Loucy (cell line): ENCODE measurements at regions not wholly inside any gene's neighbourhood (a gene's known extent, or its start where the extent isn't known, plus 50 kb on each side); places are given as distances from the start of the nearest gene placed in this dataset.

Experiments used
- H2AFZ ChIP-seq: fragments of 200-600 bp; sonication (generic); 2 replicates; pipeline ENCODE4 v1.6.0; 2016; ENCODE audit warnings: antibody characterized with exemption, mild to moderate bottlenecking, low read length, moderate library complexity
- H3F3A ChIP-seq: fragments of 200-600 bp; 2 replicates; pipeline ENCODE4 v1.6.0; 2016; ENCODE audit warnings: antibody characterized with exemption, low read depth, mild to moderate bottlenecking
- H3K27me3 ChIP-seq: fragments of 200-600 bp; sonication (generic); 2 replicates; pipeline ENCODE4 v1.6.1; 2014; ENCODE audit warnings: low read length, mild to moderate bottlenecking; ENCODE audit not compliant: insufficient read depth, poor library complexity, severe bottlenecking
- H3K36me3 ChIP-seq: fragments of 200-600 bp; sonication (generic); 2 replicates; pipeline ENCODE4 v1.6.1; 2016; ENCODE audit warnings: low read length; ENCODE audit not compliant: insufficient read depth
- H3K4me1 ChIP-seq: fragments of 200-600 bp; sonication (generic); 2 replicates; pipeline ENCODE4 v1.5.1; 2014; ENCODE audit warnings: low read length, mild to moderate bottlenecking; ENCODE audit not compliant: insufficient read depth, poor library complexity, severe bottlenecking
- H3K4me2 ChIP-seq: fragments of 200-600 bp; sonication (generic); 2 replicates; pipeline ENCODE4 v1.6.0; 2014; ENCODE audit warnings: antibody characterized with exemption, low read length, low read depth, mild to moderate bottlenecking; ENCODE audit not compliant: poor library complexity, severe bottlenecking
- H3K4me3 ChIP-seq: fragments of 200-600 bp; sonication (generic); 2 replicates; pipeline ENCODE4 v1.5.1; 2014; ENCODE audit warnings: low read length, mild to moderate bottlenecking, mixed read lengths; ENCODE audit not compliant: poor library complexity, severe bottlenecking
- H3K79me2 ChIP-seq: fragments of 200-600 bp; sonication (generic); 2 replicates; pipeline ENCODE4 v1.6.1; 2014; ENCODE audit warnings: low read length; ENCODE audit not compliant: insufficient read depth
- H3K9ac ChIP-seq: fragments of 200-600 bp; sonication (generic); 2 replicates; pipeline ENCODE4 v1.6.0; 2014; ENCODE audit warnings: mild to moderate bottlenecking, low read depth, low read length, moderate library complexity; ENCODE audit not compliant: poor library complexity, severe bottlenecking
- H3K9me2 ChIP-seq: fragments of 200-600 bp; sonication (generic); replicated peaks from 2 replicates; pipeline ENCODE4 v1.6.1; 2016; ENCODE audit warnings: low read depth, low read length, mixed read lengths
- H3K9me3 ChIP-seq: fragments of 200-600 bp; sonication (generic); 2 replicates; pipeline ENCODE4 v1.6.1; 2014; ENCODE audit warnings: mild to moderate bottlenecking, antibody characterized with exemption, low read length, low read depth; ENCODE audit not compliant: insufficient read depth
- H4K20me1 ChIP-seq: fragments of 200-600 bp; sonication (generic); 2 replicates; pipeline ENCODE4 v1.6.0; 2014; ENCODE audit warnings: antibody characterized with exemption, low read length, mild to moderate bottlenecking; ENCODE audit not compliant: insufficient read depth, poor library complexity, severe bottlenecking
- CTCF ChIP-seq: fragments of 200-600 bp; sonication (generic); conservative IDR thresholded peaks from 2 replicates; pipeline ENCODE4 v1.5.1; 2014; ENCODE audit warnings: mild to moderate bottlenecking, antibody characterized with exemption, low read length
- EZH2phosphoT487 ChIP-seq: fragments of 200-600 bp; IDR thresholded peaks from 2 replicates; pipeline ENCODE4 v1.6.1; 2018; ENCODE audit warnings: antibody characterized with exemption, mild to moderate bottlenecking, moderate library complexity, borderline replicate concordance

- Histone ChIP-seq H4K20me1 (no peaks in the 10 kb centered on the region), H3K79me2 (no peaks in the 10 kb centered on the region), H2AFZ (no peak overlapping the region), H3K9me2 (no peaks in the 10 kb centered on the region), H3K4me2 (no peak overlapping the region), H3K27me3 (no peaks in the 10 kb centered on the region), H3F3A (no peaks in the 10 kb centered on the region), H3K36me3 (no peaks in the 10 kb centered on the region), H3K4me1 (no peaks in the 10 kb centered on the region), H3K9me3 (no peaks in the 10 kb centered on the region), H3K9ac (no peak overlapping the region), H3K4me3 (no peak overlapping the region)
- TF ChIP-seq EZH2phosphoT487 (no peak), CTCF (no peak)
These were observed 174.4 kb upstream of the RGMB start for GRCh38 chr5:98599016-98599415.

GRCh38 chr5:98602534-98603112, 170.8 kb upstream of the RGMB start:
- Histone ChIP-seq H2AFZ (no peak overlapping the region), H3K9me3 (no peaks in the 10 kb centered on the region), H3K36me3 (no peaks in the 10 kb centered on the region), H3K4me2 (no peak overlapping the region), H3K9ac (no peak overlapping the region), H4K20me1 (no peaks in the 10 kb centered on the region), H3K27me3 (no peaks in the 10 kb centered on the region), H3K4me1 (no peaks in the 10 kb centered on the region), H3K79me2 (no peaks in the 10 kb centered on the region), H3K9me2 (no peaks in the 10 kb centered on the region), H3F3A (no peaks in the 10 kb centered on the region), H3K4me3 (no peak overlapping the region)
- TF ChIP-seq EZH2phosphoT487 (no peak), CTCF (no peak)

GRCh38 chr5:98603456-98603855, 170.0 kb upstream of the RGMB start:
- H3K36me3 ChIP-seq: no peaks in the 10 kb centered on the region
- H3K9me3 ChIP-seq: no peaks in the 10 kb centered on the region
- H2AFZ ChIP-seq: no peak overlapping the region
- H3K27me3 ChIP-seq: no peaks in the 10 kb centered on the region
- H3F3A ChIP-seq: no peaks in the 10 kb centered on the region
- H3K4me3 ChIP-seq: no peak overlapping the region
- no peak overlapping the region for H3K4me2 ChIP-seq
- H3K79me2 ChIP-seq: no peaks in the 10 kb centered on the region
- no peaks in the 10 kb centered on the region for H3K9me2 ChIP-seq
- no peaks in the 10 kb centered on the region for H3K4me1 ChIP-seq
- no peak overlapping the region for H3K9ac ChIP-seq
- TF ChIP-seq CTCF: no peak
- no peak for TF ChIP-seq EZH2phosphoT487
- H4K20me1 ChIP-seq: no peaks in the 10 kb centered on the region
